Activated T-cell treated with anti-CD3 and anti-CD28 coated beads, Interleukin-2, amount 50 U/mL, for 72 hours (primary cell): ENCODE measurements at regions not wholly inside any gene's neighbourhood (a gene's known extent, or its start where the extent isn't known, plus 50 kb on each side); places are given as distances from the start of the nearest gene placed in this dataset.
"Not testable (repeated sequence)": the region's sequence is repeated elsewhere in the genome, so short reads cannot be mapped to it uniquely, and the experiment has no call there.

Experiments used
- ATAC-seq, 2 donors: fragments of 150-1000 bp; cut with Tn5 transposase; replicated peaks in 1 of 2; 2 replicates each; pipeline ENCODE4 v1.10.0; 2021; ENCODE audit warnings: moderate library complexity in 2 of 2, mild to moderate bottlenecking in 1 of 2
- DNase-seq, 2 donors: peaks; one replicate each; pipeline ENCODE4 v3.0.0; 2021 to 2022; ENCODE audit warnings: mixed read lengths in 1 of 2
- H3K27ac Mint-ChIP-seq: one replicate; pipeline ENCODE4 v1.8.0; 2022; ENCODE audit warnings: mild to moderate bottlenecking, moderate library complexity, mixed read lengths
- H3K27me3 Mint-ChIP-seq: one replicate; pipeline ENCODE4 v1.8.0; 2022; ENCODE audit warnings: low read depth, mixed read lengths
- H3K36me3 Mint-ChIP-seq, 2 donors: one replicate each; pipeline ENCODE4 v1.8.0; 2022; ENCODE audit warnings: mixed read lengths in 2 of 2, mild to moderate bottlenecking in 1 of 2; ENCODE audit not compliant: insufficient read depth in 2 of 2
- H3K4me1 Mint-ChIP-seq: one replicate; pipeline ENCODE4 v1.8.0; 2022; ENCODE audit warnings: low read depth, mixed read lengths
- H3K4me3 Mint-ChIP-seq, 2 donors: one replicate each; pipeline ENCODE4 v1.8.0; 2022; ENCODE audit warnings: mild to moderate bottlenecking in 2 of 2, mixed read lengths in 2 of 2, moderate library complexity in 2 of 2
- H3K9me3 Mint-ChIP-seq, 2 donors: one replicate each; pipeline ENCODE4 v1.8.0; 2022; ENCODE audit warnings: mixed read lengths in 2 of 2

DNA sequence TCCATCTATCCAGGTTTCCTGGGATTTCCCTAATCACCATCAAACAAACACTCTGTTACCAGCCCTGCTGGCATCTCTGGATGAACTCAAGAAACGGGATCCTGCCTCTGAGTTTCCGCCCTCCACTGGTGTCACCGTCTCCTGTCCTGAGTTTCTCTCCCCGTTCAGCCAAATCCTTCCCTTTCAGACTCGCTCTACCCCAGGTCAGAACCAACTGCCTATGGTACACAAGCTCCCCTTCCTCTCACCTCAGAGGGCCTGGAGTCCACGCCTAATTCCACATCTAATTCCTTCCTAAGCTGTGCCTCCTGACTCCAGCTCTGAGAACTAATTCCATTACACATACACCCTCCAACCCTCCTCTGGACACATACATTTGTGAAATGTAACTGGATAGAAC is 96.1 kb downstream of the SHANK2 start:
- Mint-ChIP-seq H3K9me3 (no peaks in the 10 kb centered on the region), H3K27me3 (peaks cover 12% of the 10 kb centered on the region)

GRCh38 chr11:71155846-71156245 is 96.5 kb downstream of the SHANK2 start:
- no peak for ATAC-seq
- H3K36me3 Mint-ChIP-seq, result peaks cover 0 to 1% of the 10 kb centered on the region in 2 donors
- no peak overlapping the region for H3K4me3 Mint-ChIP-seq
- H3K9me3 Mint-ChIP-seq, result no peaks in the 10 kb centered on the region
- no peak overlapping the region for H3K27ac Mint-ChIP-seq
- H3K27me3 Mint-ChIP-seq, result peaks cover 8% of the 10 kb centered on the region
- H3K4me1 Mint-ChIP-seq, result no peaks in the 10 kb centered on the region
- DNase-seq, result no peak

More for the DNA sequence above, 96.1 kb downstream of the SHANK2 start:
- H3K27ac Mint-ChIP-seq, result no peak overlapping the region
- no peak for ATAC-seq
- no peaks in the 10 kb centered on the region for H3K4me1 Mint-ChIP-seq
- DNase-seq, result no peak
- no peak overlapping the region for H3K4me3 Mint-ChIP-seq
- H3K36me3 Mint-ChIP-seq, result peaks cover 0 to 1% of the 10 kb centered on the region in 2 donors

GRCh38 chr11:71154261-71154805 is 98.0 kb downstream of the SHANK2 start:
- no peak overlapping the region for H3K4me3 Mint-ChIP-seq
- no peaks in the 10 kb centered on the region for H3K4me1 Mint-ChIP-seq
- peaks cover 8% of the 10 kb centered on the region for H3K27me3 Mint-ChIP-seq
- no peak for ATAC-seq
- H3K36me3 Mint-ChIP-seq, result peaks cover 0 to 1% of the 10 kb centered on the region in 2 donors
- H3K27ac Mint-ChIP-seq, result no peak overlapping the region
- no peak for DNase-seq
- no peaks in the 10 kb centered on the region for H3K9me3 Mint-ChIP-seq

- Mint-ChIP-seq H3K4me1 (no peaks in the 10 kb centered on the region), H3K4me3 (no peak overlapping the region), H3K9me3 (no peaks in the 10 kb centered on the region), H3K27me3 (peaks cover 8% of the 10 kb centered on the region), H3K36me3 (peaks cover 0 to 1% of the 10 kb centered on the region in 2 donors), H3K27ac (no peak overlapping the region)
- DNase-seq, result no peak
- no peak for ATAC-seq
Measured at GRCh38 chr11:71153005-71153390, 99.4 kb downstream of the SHANK2 start.

DNA sequence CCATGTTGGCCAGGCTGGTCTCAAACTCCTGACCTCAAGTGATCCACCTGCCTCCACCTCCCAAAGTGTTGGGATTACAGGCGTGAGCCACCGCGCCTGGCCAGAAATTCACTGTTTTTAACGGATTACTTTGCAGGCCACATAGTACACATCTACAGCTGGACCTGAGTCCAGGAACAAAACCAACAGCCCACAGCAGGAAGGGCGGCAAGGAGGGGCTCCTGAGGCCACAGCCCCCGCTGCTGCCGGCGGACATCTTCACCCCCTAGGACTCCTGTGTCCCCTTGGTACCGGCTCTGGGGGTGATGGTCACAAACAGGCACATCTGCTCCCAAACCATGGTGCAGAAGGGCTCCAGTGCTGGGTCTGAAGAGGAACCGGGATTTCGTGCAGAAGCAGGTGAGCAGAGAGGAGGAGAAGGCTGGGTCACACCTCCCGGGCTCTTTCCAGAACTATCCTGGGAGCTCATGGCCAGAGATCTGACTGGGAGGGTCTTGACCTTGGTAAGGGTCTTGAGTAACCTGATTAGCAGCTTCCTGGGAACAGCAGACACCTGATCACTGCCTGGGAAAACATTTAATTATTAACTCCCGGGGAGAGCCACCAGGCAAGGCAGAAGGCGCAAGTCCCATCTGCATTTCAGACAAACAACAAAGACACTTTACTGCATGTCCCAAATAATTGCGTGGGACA is 99.9 kb downstream of the SHANK2 start:
- not testable (repeated sequence) for H3K4me1 Mint-ChIP-seq, H3K36me3 Mint-ChIP-seq, DNase-seq, H3K27ac Mint-ChIP-seq, H3K27me3 Mint-ChIP-seq, H3K9me3 Mint-ChIP-seq, H3K4me3 Mint-ChIP-seq, ATAC-seq

DNA sequence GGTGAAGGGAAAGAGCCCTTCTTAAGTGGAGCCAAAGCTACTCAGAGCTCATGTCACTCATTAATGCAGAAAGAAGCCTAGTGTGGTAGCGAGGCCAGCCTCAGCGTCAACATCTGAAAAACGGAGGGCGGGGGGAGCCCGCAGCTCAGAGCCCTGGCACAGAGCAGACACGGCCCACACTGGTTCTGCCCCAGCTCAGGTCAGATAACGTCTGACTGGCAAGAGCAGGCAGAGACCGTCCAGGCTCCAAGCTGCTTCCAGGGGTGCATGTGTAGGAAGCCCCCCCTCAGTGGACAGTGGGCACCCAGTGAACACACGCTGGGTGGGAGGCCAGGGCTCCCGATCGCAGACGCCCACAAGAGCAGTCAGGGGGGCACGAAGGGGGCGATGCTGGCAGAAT is 100.8 kb downstream of the SHANK2 start:
- no peaks in the 10 kb centered on the region for H3K9me3 Mint-ChIP-seq

GRCh38 chr11:71150859-71151258 is 101.5 kb downstream of the SHANK2 start:
- DNase-seq (no peak), ATAC-seq (no peak)
- H3K9me3 Mint-ChIP-seq, result no peaks in the 10 kb centered on the region
- H3K4me1 Mint-ChIP-seq, result no peaks in the 10 kb centered on the region
- H3K4me3 Mint-ChIP-seq, result no peak overlapping the region
- H3K27me3 Mint-ChIP-seq, result no peaks in the 10 kb centered on the region
- H3K36me3 Mint-ChIP-seq, result peaks cover 0 to 1% of the 10 kb centered on the region in 2 donors
- H3K27ac Mint-ChIP-seq, result no peak overlapping the region

More for the DNA sequence above, 100.8 kb downstream of the SHANK2 start:
- DNase-seq, result no peak
- peaks cover 6% of the 10 kb centered on the region for H3K27me3 Mint-ChIP-seq
- H3K27ac Mint-ChIP-seq, result no peak overlapping the region
- H3K4me1 Mint-ChIP-seq, result no peaks in the 10 kb centered on the region
- H3K36me3 Mint-ChIP-seq, result peaks cover 0 to 1% of the 10 kb centered on the region in 2 donors
- no peak overlapping the region for H3K4me3 Mint-ChIP-seq
- no peak for ATAC-seq

DNA sequence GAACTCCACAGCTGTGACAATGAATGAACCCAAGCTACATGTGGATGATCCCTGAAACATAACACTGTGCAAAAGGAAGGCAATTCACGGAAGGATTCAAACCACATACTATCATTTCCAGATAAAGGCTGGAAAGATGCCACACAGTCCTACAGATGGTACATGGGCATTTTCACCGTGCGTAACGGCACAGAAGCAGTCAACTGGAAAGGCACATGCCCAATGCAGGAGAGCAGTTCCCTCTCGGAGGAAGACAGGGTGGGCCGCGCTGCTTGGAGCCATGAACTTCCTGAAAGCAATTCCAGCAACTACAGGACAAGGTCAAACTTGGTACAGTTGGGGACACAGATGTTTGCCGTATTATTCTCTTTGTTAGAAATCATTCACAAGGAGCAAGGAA is 103.7 kb downstream of the SHANK2 start:
- DNase-seq (no peak), ATAC-seq (no peak)
- Mint-ChIP-seq H3K36me3 (peaks cover 0 to 1% of the 10 kb centered on the region in 2 donors), H3K4me3 (no peak overlapping the region), H3K27me3 (no peaks in the 10 kb centered on the region), H3K4me1 (no peaks in the 10 kb centered on the region), H3K27ac (no peak overlapping the region), H3K9me3 (no peaks in the 10 kb centered on the region)

GRCh38 chr11:71147331-71147730 is 105.0 kb downstream of the SHANK2 start:
- Mint-ChIP-seq H3K4me3 (no peak overlapping the region), H3K27ac (no peak overlapping the region), H3K36me3 (peaks cover 0 to 1% of the 10 kb centered on the region in 2 donors), H3K27me3 (no peaks in the 10 kb centered on the region), H3K9me3 (no peaks in the 10 kb centered on the region), H3K4me1 (no peaks in the 10 kb centered on the region)
- DNase-seq (no peak), ATAC-seq (no peak)

DNA sequence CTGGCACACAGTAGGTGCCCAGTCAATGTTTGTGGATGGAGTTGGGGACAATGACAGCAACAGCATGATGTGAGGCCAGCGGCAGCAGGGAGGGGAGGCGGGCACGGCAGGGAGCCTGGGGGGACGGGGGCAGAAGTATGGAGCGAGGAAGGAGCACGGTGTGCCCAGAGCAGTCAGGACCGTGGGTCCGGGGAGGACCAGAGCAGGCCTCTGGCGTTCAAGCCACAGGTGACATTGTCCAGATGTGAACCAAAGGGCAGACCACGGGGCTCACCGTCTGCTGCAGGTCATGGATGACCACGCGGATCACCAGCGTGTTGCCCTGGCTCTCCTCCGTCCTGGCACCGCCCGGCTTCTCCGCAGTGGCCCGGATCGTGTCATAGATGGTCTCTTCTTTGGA is 105.5 kb downstream of the SHANK2 start:
- Mint-ChIP-seq H3K27me3 (no peaks in the 10 kb centered on the region), H3K4me1 (no peaks in the 10 kb centered on the region), H3K36me3 (peaks cover 0 to 1% of the 10 kb centered on the region in 2 donors), H3K4me3 (no peak overlapping the region), H3K27ac (no peak overlapping the region), H3K9me3 (no peaks in the 10 kb centered on the region)
- ATAC-seq (no peak), DNase-seq (no peak)

GRCh38 chr11:71145988-71146824 is 106.2 kb downstream of the SHANK2 start:
- Mint-ChIP-seq H3K9me3 (no peaks in the 10 kb centered on the region), H3K4me3 (no peak overlapping the region), H3K27me3 (no peaks in the 10 kb centered on the region), H3K36me3 (no peaks in the 10 kb centered on the region), H3K27ac (no peak overlapping the region), H3K4me1 (no peaks in the 10 kb centered on the region)
- DNase-seq (no peak), ATAC-seq (no peak)

GRCh38 chr11:71145368-71145767 is 107.0 kb downstream of the SHANK2 start:
- H3K9me3 Mint-ChIP-seq, result no peaks in the 10 kb centered on the region
- no peaks in the 10 kb centered on the region for H3K27me3 Mint-ChIP-seq
- H3K27ac Mint-ChIP-seq, result no peak overlapping the region
- DNase-seq, result no peak
- H3K36me3 Mint-ChIP-seq, result no peaks in the 10 kb centered on the region
- H3K4me3 Mint-ChIP-seq, result no peak overlapping the region
- no peak for ATAC-seq
- no peaks in the 10 kb centered on the region for H3K4me1 Mint-ChIP-seq

DNA sequence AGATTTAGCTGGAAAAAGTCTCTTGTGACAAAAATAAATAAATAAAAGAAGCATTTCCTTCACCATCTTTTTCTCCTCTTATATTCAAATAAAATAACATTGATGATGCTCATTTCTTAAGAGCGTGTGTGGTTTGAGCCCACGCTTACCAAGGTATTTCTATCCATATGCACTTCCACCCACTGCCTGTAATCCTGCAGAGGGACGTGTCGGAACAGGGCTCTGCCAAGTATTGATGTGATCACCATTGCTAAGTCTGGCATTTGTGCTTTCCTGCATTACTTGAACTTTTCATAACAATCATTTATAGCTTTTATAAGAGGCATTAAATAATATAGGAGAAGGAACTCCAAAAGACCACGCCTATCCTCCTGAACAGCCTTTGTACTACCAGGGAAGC is 107.6 kb downstream of the SHANK2 start:
- Mint-ChIP-seq H3K36me3 (no peaks in the 10 kb centered on the region), H3K9me3 (no peaks in the 10 kb centered on the region), H3K27me3 (no peaks in the 10 kb centered on the region), H3K4me1 (no peaks in the 10 kb centered on the region), H3K27ac (no peak overlapping the region), H3K4me3 (no peak overlapping the region)
- DNase-seq (no peak), ATAC-seq (no peak)
